GM03348 (cell line): ENCODE measurements at regions not wholly inside any gene's neighbourhood (a gene's known extent, or its start where the extent isn't known, plus 50 kb on each side); places are given as distances from the start of the nearest gene placed in this dataset.

Experiments
- DNase-seq: peaks from one replicate; pipeline ENCODE4 v3.0.0; 2012; ENCODE audit warnings: low spot score

- no peak for DNase-seq
Measured at GRCh38 chr3:8201886-8202285, 299.7 kb upstream of the LMCD1 start.

- no peak for DNase-seq
Measured at GRCh38 chr3:8204331-8204730, 297.3 kb upstream of the LMCD1 start.

- DNase-seq, result peak; percentile 55
Measured at GRCh38 chr3:8204853-8205650, 296.6 kb upstream of the LMCD1 start.

- peak; percentile 6 for DNase-seq
Measured at GRCh38 chr3:8205881-8206280, 295.7 kb upstream of the LMCD1 start.

GRCh38 chr3:8206971-8207617 lies 294.5 kb upstream of the LMCD1 start:
- no peak for DNase-seq

GRCh38 chr3:8210882-8211341 lies 290.7 kb upstream of the LMCD1 start:
- peak; percentile 22 for DNase-seq

- no peak for DNase-seq
Measured at GRCh38 chr3:8212794-8213193, 288.8 kb upstream of the LMCD1 start.

GRCh38 chr3:8213286-8213685 lies 288.3 kb upstream of the LMCD1 start:
- DNase-seq, result no peak

- DNase-seq, result no peak
Measured at GRCh38 chr3:8215821-8216220, 285.8 kb upstream of the LMCD1 start.

GRCh38 chr3:8218353-8218940 lies 283.2 kb upstream of the LMCD1 start:
- DNase-seq, result no peak

GRCh38 chr3:8220291-8220690 lies 281.3 kb upstream of the LMCD1 start:
- no peak for DNase-seq

- no peak for DNase-seq
Measured at GRCh38 chr3:8223766-8224165, 277.9 kb upstream of the LMCD1 start.

GRCh38 chr3:8224941-8225340 lies 276.7 kb upstream of the LMCD1 start:
- DNase-seq, result no peak

- DNase-seq, result no peak
Measured at GRCh38 chr3:8233938-8234337, 267.7 kb upstream of the LMCD1 start.

GRCh38 chr3:8236264-8236663 lies 265.4 kb upstream of the LMCD1 start:
- no peak for DNase-seq

GRCh38 chr3:8237893-8238292 lies 263.7 kb upstream of the LMCD1 start:
- DNase-seq, result no peak

- DNase-seq, result no peak
Measured at GRCh38 chr3:8238432-8238831, 263.2 kb upstream of the LMCD1 start.

- DNase-seq, result no peak
Measured at GRCh38 chr3:8239095-8239494, 262.5 kb upstream of the LMCD1 start.

- DNase-seq, result peak; percentile 58
Measured at GRCh38 chr3:8239718-8240695, 261.6 kb upstream of the LMCD1 start.

GRCh38 chr3:8246070-8246469 lies 255.6 kb upstream of the LMCD1 start:
- DNase-seq, result no peak

GRCh38 chr3:8253201-8253600 lies 248.4 kb upstream of the LMCD1 start:
- DNase-seq, result no peak

- no peak for DNase-seq
Measured at GRCh38 chr3:8254489-8254888, 247.1 kb upstream of the LMCD1 start.
